Trophoblast cell (in vitro differentiated cells and primary cell): ENCODE measurements at regions not wholly inside any gene's neighbourhood (a gene's known extent, or its start where the extent isn't known, plus 50 kb on each side); places are given as distances from the start of the nearest gene placed in this dataset.

Experiments
- DNase-seq, 2 donors: peaks; one replicate each; pipeline ENCODE4 v3.0.0-alpha.2; 2016
- H2AFZ ChIP-seq: 2 replicates; pipeline ENCODE4 v1.6.1; 2013; ENCODE audit warnings: low read length, moderate library complexity, mild to moderate bottlenecking; ENCODE audit not compliant: insufficient read depth, poor library complexity
- H2AK5ac ChIP-seq: 2 replicates; pipeline ENCODE4 v1.6.1; 2013; ENCODE audit warnings: mild to moderate bottlenecking, low read length
- H2BK120ac ChIP-seq: 2 replicates; pipeline ENCODE4 v1.6.1; 2013; ENCODE audit warnings: low read length, mild to moderate bottlenecking, moderate library complexity; ENCODE audit not compliant: insufficient read depth, poor library complexity
- H2BK12ac ChIP-seq: 2 replicates; pipeline ENCODE4 v1.6.1; 2013; ENCODE audit warnings: mild to moderate bottlenecking, low read length, moderate library complexity
- H2BK5ac ChIP-seq: 2 replicates; pipeline ENCODE4 v1.6.1; 2013; ENCODE audit warnings: low read length, low read depth, moderate library complexity, mild to moderate bottlenecking; ENCODE audit not compliant: poor library complexity
- H3K14ac ChIP-seq: 2 replicates; pipeline ENCODE4 v1.6.1; 2013; ENCODE audit warnings: mild to moderate bottlenecking, low read length
- H3K18ac ChIP-seq: 2 replicates; pipeline ENCODE4 v1.6.1; 2013; ENCODE audit warnings: mild to moderate bottlenecking, low read length
- H3K23ac ChIP-seq: 2 replicates; pipeline ENCODE4 v1.6.1; 2013; ENCODE audit warnings: low read length
- H3K27ac ChIP-seq: 2 replicates; pipeline ENCODE4 v1.5.1; 2013; ENCODE audit warnings: low read depth, mild to moderate bottlenecking, inconsistent platforms, low read length, moderate library complexity
- H3K27me3 ChIP-seq: 2 replicates; pipeline ENCODE4 v1.6.1; 2013; ENCODE audit warnings: inconsistent platforms, mild to moderate bottlenecking, low read length, moderate library complexity; ENCODE audit not compliant: insufficient read depth
- H3K36me3 ChIP-seq, 2 experiments: 1 replicate in 1 of 2; 2 replicates in 1 of 2; pipeline ENCODE4 v1.6.1; 2013; ENCODE audit warnings: low read length in 2 of 2, mild to moderate bottlenecking in 2 of 2, moderate library complexity in 1 of 2; ENCODE audit not compliant: insufficient read depth in 2 of 2, control insufficient read depth in 1 of 2
- H3K4ac ChIP-seq: 2 replicates; pipeline ENCODE4 v1.6.1; 2013; ENCODE audit warnings: low read depth, mild to moderate bottlenecking, low read length, moderate library complexity
- H3K4me1 ChIP-seq, 2 experiments: 1 replicate in 1 of 2; 2 replicates in 1 of 2; pipeline ENCODE4 v1.6.1; 2013; ENCODE audit warnings: low read length in 2 of 2, mild to moderate bottlenecking in 2 of 2, moderate library complexity in 1 of 2; ENCODE audit not compliant: insufficient read depth in 2 of 2, control insufficient read depth in 1 of 2
- H3K4me2 ChIP-seq: 2 replicates; pipeline ENCODE4 v1.6.1; 2013; ENCODE audit warnings: inconsistent platforms, mild to moderate bottlenecking, low read length, moderate library complexity
- H3K4me3 ChIP-seq: 2 replicates; pipeline ENCODE4 v1.5.1; 2013; ENCODE audit warnings: mild to moderate bottlenecking, low read depth, low read length, inconsistent platforms
- H3K79me1 ChIP-seq: one replicate; pipeline ENCODE4 v1.6.1; 2013; ENCODE audit warnings: low read length
- H3K79me2 ChIP-seq: 2 replicates; pipeline ENCODE4 v1.6.1; 2013; ENCODE audit warnings: low read length, mild to moderate bottlenecking; ENCODE audit not compliant: control insufficient read depth, insufficient read depth, poor library complexity
- H3K9ac ChIP-seq: 2 replicates; pipeline ENCODE4 v1.6.1; 2013; ENCODE audit warnings: mild to moderate bottlenecking, low read length
- H3K9me3 ChIP-seq: 2 replicates; pipeline ENCODE4 v1.6.1; 2013; ENCODE audit warnings: low read depth, mild to moderate bottlenecking, control low read depth, inconsistent platforms, low read length; ENCODE audit not compliant: insufficient read depth
- H4K12ac ChIP-seq: 2 replicates; pipeline ENCODE4 v1.6.1; 2013; ENCODE audit warnings: low read depth, mild to moderate bottlenecking, low read length, moderate library complexity
- H4K8ac ChIP-seq: 2 replicates; pipeline ENCODE4 v1.6.1; 2013; ENCODE audit warnings: low read depth, mild to moderate bottlenecking, low read length, moderate library complexity
- H4K91ac ChIP-seq: one replicate; pipeline ENCODE4 v1.6.1; 2013; ENCODE audit warnings: low read depth, mild to moderate bottlenecking, low read length, moderate library complexity
- WGBS: extraction: QIAGEN DNeasy Blood & Tissue Kit; methylation state at CpG from one replicate; pipeline ENCODE4 v1.1.7; 2013; ENCODE audit warnings: missing lambda C conversion rate; ENCODE audit not compliant: insufficient read length, insufficient coverage; ENCODE audit errors: extremely low coverage; 5-methylcytosine and 5-hydroxymethylcytosine counted together

GRCh38 chr10:128382225-128382624 lies 256.0 kb upstream of the MKI67 start:
- no peaks in the 10 kb centered on the region for H3K79me2 ChIP-seq
- H3K36me3 ChIP-seq, result no peaks in the 10 kb centered on the region
- H3K9ac ChIP-seq, result no peak overlapping the region
- H3K27ac ChIP-seq, result no peak overlapping the region
- H3K18ac ChIP-seq, result no peak overlapping the region
- no peak overlapping the region for H2BK120ac ChIP-seq
- no peak for DNase-seq
- no peaks in the 10 kb centered on the region for H3K79me1 ChIP-seq
- no peak overlapping the region for H2AFZ ChIP-seq
- H3K4me1 ChIP-seq, result no peaks in the 10 kb centered on the region
- no peak overlapping the region for H3K4ac ChIP-seq
- H2BK12ac ChIP-seq, result no peak overlapping the region
- WGBS, result no CpG with 5 or more reads among the region's 3 CpGs
- H3K27me3 ChIP-seq, result no peaks in the 10 kb centered on the region
- H2AK5ac ChIP-seq, result no peak overlapping the region
- H3K23ac ChIP-seq, result no peak overlapping the region
- no peak overlapping the region for H4K8ac ChIP-seq
- H4K12ac ChIP-seq, result no peak overlapping the region
- H3K14ac ChIP-seq, result no peak overlapping the region
- no peak overlapping the region for H3K4me3 ChIP-seq
- no peaks in the 10 kb centered on the region for H3K9me3 ChIP-seq
- H4K91ac ChIP-seq, result no peak overlapping the region
- no peak overlapping the region for H3K4me2 ChIP-seq
- H2BK5ac ChIP-seq, result no peak overlapping the region

DNA sequence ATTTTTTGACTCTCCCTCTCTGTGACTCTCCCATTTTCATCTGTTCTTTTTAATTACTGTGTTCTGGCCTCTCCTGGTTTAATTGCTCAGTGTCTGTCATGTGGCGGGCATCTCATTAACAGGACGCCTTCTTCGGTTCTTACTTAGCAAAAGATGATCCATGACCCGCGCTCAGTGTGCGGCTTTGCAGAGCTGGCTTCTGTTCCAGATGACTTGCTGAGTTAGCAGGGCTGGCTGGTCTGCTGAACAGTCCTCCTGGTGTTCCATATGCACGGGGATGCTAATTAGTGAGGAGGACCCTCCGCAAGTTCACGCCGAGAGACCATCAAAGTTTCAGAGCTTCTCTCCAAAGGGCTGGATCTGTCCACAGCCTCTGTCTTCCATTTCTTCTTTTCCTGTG lies 258.6 kb upstream of the MKI67 start:
- Histone ChIP-seq H4K12ac (no peak overlapping the region), H3K9me3 (no peaks in the 10 kb centered on the region)

GRCh38 chr10:128386231-128386630 lies 260.0 kb upstream of the MKI67 start:
- Histone ChIP-seq H3K4ac (no peak overlapping the region), H3K36me3 (no peaks in the 10 kb centered on the region), H3K79me2 (no peaks in the 10 kb centered on the region), H2BK120ac (no peak overlapping the region), H2AFZ (no peak overlapping the region), H2BK5ac (no peak overlapping the region), H3K27me3 (no peaks in the 10 kb centered on the region), H3K18ac (no peak overlapping the region), H3K27ac (no peak overlapping the region), H3K14ac (no peak overlapping the region), H3K4me3 (no peak overlapping the region), H4K12ac (no peak overlapping the region), H3K9me3 (no peaks in the 10 kb centered on the region), H2BK12ac (no peak overlapping the region), H4K91ac (no peak overlapping the region), H3K4me2 (no peak overlapping the region), H3K9ac (no peak overlapping the region), H3K4me1 (no peaks in the 10 kb centered on the region), H3K23ac (no peak overlapping the region), H2AK5ac (no peak overlapping the region), H3K79me1 (no peaks in the 10 kb centered on the region), H4K8ac (no peak overlapping the region)
- no CpG with 5 or more reads among the region's 7 CpGs for WGBS
- DNase-seq, result no peak

More for the DNA sequence above, 258.6 kb upstream of the MKI67 start:
- H4K8ac ChIP-seq, result no peak overlapping the region
- H2BK12ac ChIP-seq, result no peak overlapping the region
- H2BK5ac ChIP-seq, result no peak overlapping the region
- no peak overlapping the region for H3K4me3 ChIP-seq
- H3K23ac ChIP-seq, result no peak overlapping the region
- H3K9ac ChIP-seq, result no peak overlapping the region
- H3K27ac ChIP-seq, result no peak overlapping the region
- H2AFZ ChIP-seq, result no peak overlapping the region
- H2AK5ac ChIP-seq, result no peak overlapping the region
- no peaks in the 10 kb centered on the region for H3K27me3 ChIP-seq
- no peak overlapping the region for H3K14ac ChIP-seq
- no peaks in the 10 kb centered on the region for H3K4me1 ChIP-seq
- DNase-seq, result no peak
- no peaks in the 10 kb centered on the region for H3K79me2 ChIP-seq
- no peaks in the 10 kb centered on the region for H3K79me1 ChIP-seq
- no peak overlapping the region for H3K18ac ChIP-seq
- no CpG with 5 or more reads among the region's 10 CpGs for WGBS
- H2BK120ac ChIP-seq, result no peak overlapping the region
- no peak overlapping the region for H3K4me2 ChIP-seq
- no peak overlapping the region for H3K4ac ChIP-seq
- H3K36me3 ChIP-seq, result no peaks in the 10 kb centered on the region
- no peak overlapping the region for H4K91ac ChIP-seq

- Histone ChIP-seq H3K4ac (no peak overlapping the region), H3K4me2 (no peak overlapping the region), H2BK120ac (no peak overlapping the region), H2AK5ac (no peak overlapping the region), H3K79me2 (no peaks in the 10 kb centered on the region), H3K4me3 (no peak overlapping the region), H3K9me3 (no peaks in the 10 kb centered on the region), H3K23ac (no peak overlapping the region), H4K12ac (no peak overlapping the region), H4K8ac (no peak overlapping the region), H3K36me3 (no peaks in the 10 kb centered on the region), H3K27me3 (no peaks in the 10 kb centered on the region), H3K9ac (no peak overlapping the region), H2AFZ (no peak overlapping the region), H2BK5ac (no peak overlapping the region), H4K91ac (no peak overlapping the region), H3K4me1 (no peaks in the 10 kb centered on the region), H3K18ac (no peak overlapping the region), H3K27ac (no peak overlapping the region), H2BK12ac (no peak overlapping the region), H3K14ac (no peak overlapping the region), H3K79me1 (no peaks in the 10 kb centered on the region)
- DNase-seq, result no peak
- WGBS, result no CpG with 5 or more reads among the region's 24 CpGs
Observed at GRCh38 chr10:128386816-128387604, 260.8 kb upstream of the MKI67 start.
